Stimulated activated CD4-positive, alpha-beta T cell treated with anti-CD3 and anti-CD28 coated beads, Interleukin-4, amount 100 ng/mL, for 24 hours (primary cell): ENCODE measurements at regions not wholly inside any gene's neighbourhood (a gene's known extent, or its start where the extent isn't known, plus 50 kb on each side); places are given as distances from the start of the nearest gene placed in this dataset.

Experiments
- DNase-seq: peaks from one replicate; pipeline ENCODE4 v3.0.0-alpha.2; 2020

- DNase-seq = no peak
Measured at GRCh38 chrX:30949554-30949953, 60.5 kb upstream of the TAB3 start.

- DNase-seq = no peak
Measured at GRCh38 chrX:30948626-30949025, 59.6 kb upstream of the TAB3 start.

GRCh38 chrX:30948051-30948450 lies 59.0 kb upstream of the TAB3 start:
- DNase-seq = no peak

- no peak for DNase-seq
Measured at GRCh38 chrX:30943984-30944383, 54.9 kb upstream of the TAB3 start.

GRCh38 chrX:30941898-30942297 lies 52.8 kb upstream of the TAB3 start:
- DNase-seq = no peak

GRCh38 chrX:30939928-30940327 lies 50.9 kb upstream of the TAB3 start:
- DNase-seq = no peak
